DND-41 (cell line): ENCODE measurements at regions not wholly inside any gene's neighbourhood (a gene's known extent, or its start where the extent isn't known, plus 50 kb on each side); places are given as distances from the start of the nearest gene placed in this dataset.

ENCODE experiments used
- EZH2 ChIP-seq: IDR thresholded peaks from 3 replicates; pipeline ENCODE4 v1.6.1; 2012; ENCODE audit warnings: borderline replicate concordance, low read depth, mild to moderate bottlenecking, moderate library complexity, low read length, inconsistent platforms; ENCODE audit not compliant: severe bottlenecking
- TF ChIP-seq, protein P1 (sequence below): IDR thresholded peaks from 2 replicates; pipeline ENCODE4 v1.5.1; 2012; ENCODE audit warnings: borderline replicate concordance, low read length, moderate library complexity, mild to moderate bottlenecking; ENCODE audit not compliant: poor library complexity, severe bottlenecking; ENCODE audit errors: extremely low read depth

GRCh38 chr4:4763822-4764557 lies 95.5 kb upstream of the MSX1 start:
- no peak for TF ChIP-seq EZH2
- TF ChIP-seq, protein P1, sequence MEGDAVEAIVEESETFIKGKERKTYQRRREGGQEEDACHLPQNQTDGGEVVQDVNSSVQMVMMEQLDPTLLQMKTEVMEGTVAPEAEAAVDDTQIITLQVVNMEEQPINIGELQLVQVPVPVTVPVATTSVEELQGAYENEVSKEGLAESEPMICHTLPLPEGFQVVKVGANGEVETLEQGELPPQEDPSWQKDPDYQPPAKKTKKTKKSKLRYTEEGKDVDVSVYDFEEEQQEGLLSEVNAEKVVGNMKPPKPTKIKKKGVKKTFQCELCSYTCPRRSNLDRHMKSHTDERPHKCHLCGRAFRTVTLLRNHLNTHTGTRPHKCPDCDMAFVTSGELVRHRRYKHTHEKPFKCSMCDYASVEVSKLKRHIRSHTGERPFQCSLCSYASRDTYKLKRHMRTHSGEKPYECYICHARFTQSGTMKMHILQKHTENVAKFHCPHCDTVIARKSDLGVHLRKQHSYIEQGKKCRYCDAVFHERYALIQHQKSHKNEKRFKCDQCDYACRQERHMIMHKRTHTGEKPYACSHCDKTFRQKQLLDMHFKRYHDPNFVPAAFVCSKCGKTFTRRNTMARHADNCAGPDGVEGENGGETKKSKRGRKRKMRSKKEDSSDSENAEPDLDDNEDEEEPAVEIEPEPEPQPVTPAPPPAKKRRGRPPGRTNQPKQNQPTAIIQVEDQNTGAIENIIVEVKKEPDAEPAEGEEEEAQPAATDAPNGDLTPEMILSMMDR: no peak
